ENCODE measurements at regions not wholly inside any gene's neighbourhood (a gene's known extent, or its start where the extent isn't known, plus 50 kb on each side); places are given as distances from the start of the nearest gene placed in this dataset.

DNA sequence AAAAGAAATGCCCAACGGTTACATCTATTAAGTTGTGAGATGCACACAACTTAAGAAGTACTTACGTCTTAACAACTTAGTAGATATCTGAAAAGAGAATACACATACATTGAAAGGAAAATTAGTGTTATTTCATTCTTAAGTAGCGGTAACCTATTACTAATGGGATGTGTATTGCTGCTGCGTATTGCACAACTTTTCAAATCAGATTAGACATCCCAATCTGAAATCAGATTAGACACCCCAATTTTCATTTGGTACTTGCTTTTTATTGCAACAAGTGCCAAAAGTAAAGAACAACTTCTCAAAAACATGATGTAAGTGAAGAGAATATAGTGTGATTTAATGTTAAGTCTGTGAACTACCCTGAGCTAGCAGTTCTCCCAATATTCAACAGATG lies 155.5 kb downstream of the DSC3 start:
- ATAC-seq (ENCODE audit: insufficient read depth, low read depth) (no peak), DNase-seq (no peak)
- no peak overlapping the region for H2AFZ ChIP-seq (ENCODE audit: low read depth, low read length)
- H3K27ac ChIP-seq (ENCODE audit: low read length): no peak overlapping the region
- no peak overlapping the region for H3K4me2 ChIP-seq (ENCODE audit: insufficient read depth, low read length)
- no peaks in the 10 kb centered on the region for H3K4me1 ChIP-seq (ENCODE audit: insufficient read depth, low read length)
- no peaks in the 10 kb centered on the region for H3K27me3 ChIP-seq (ENCODE audit: insufficient read depth, low read length, poor library complexity)
- H3K79me2 ChIP-seq (ENCODE audit: insufficient read depth, low read length): no peaks in the 10 kb centered on the region
- no peaks in the 10 kb centered on the region for H3K9me3 ChIP-seq (ENCODE audit: insufficient read depth, low read length, severe bottlenecking)
- H3K4me3 ChIP-seq (ENCODE audit: low read depth in 1 of 2, low read length in 2 of 2): no peak overlapping the region
- TF ChIP-seq, protein P1, sequence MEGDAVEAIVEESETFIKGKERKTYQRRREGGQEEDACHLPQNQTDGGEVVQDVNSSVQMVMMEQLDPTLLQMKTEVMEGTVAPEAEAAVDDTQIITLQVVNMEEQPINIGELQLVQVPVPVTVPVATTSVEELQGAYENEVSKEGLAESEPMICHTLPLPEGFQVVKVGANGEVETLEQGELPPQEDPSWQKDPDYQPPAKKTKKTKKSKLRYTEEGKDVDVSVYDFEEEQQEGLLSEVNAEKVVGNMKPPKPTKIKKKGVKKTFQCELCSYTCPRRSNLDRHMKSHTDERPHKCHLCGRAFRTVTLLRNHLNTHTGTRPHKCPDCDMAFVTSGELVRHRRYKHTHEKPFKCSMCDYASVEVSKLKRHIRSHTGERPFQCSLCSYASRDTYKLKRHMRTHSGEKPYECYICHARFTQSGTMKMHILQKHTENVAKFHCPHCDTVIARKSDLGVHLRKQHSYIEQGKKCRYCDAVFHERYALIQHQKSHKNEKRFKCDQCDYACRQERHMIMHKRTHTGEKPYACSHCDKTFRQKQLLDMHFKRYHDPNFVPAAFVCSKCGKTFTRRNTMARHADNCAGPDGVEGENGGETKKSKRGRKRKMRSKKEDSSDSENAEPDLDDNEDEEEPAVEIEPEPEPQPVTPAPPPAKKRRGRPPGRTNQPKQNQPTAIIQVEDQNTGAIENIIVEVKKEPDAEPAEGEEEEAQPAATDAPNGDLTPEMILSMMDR (IDR thresholded peaks at IDR 0.05; ENCODE audit: borderline replicate concordance, extremely low read depth, low read length, poor library complexity, severe bottlenecking): no peak
- no peak for TF ChIP-seq EZH2 (IDR thresholded peaks at IDR 0.05; ENCODE audit: borderline replicate concordance, low read depth, low read length, severe bottlenecking)
- no peaks in the 10 kb centered on the region for H4K20me1 ChIP-seq (ENCODE audit: insufficient read depth, low read length)
- no peaks in the 10 kb centered on the region for H3K36me3 ChIP-seq (ENCODE audit: insufficient read depth, low read length)
- H3K9ac ChIP-seq (ENCODE audit: low read depth, low read length): no peak overlapping the region

DNA sequence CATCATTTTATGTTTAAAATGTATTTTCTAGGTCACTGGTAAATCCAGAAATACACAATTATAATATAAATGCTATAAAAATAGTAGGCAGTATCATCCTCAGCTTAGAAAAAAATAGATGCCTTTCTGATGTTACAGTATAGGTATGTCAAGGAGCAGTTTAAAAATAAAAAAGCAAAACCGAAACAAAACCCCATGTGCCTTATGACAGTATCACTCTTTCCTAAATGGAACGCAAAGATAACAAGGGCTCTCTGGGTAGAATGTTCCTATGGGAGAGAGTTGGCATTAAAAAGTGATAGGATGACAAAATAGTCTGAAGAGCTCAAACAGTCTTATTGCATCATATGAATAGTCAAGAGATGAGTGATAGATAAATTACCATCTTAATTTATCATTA lies 172.1 kb downstream of the DSC3 start:
- no peak overlapping the region for H3K4me2 ChIP-seq (ENCODE audit: insufficient read depth, low read length)

DNA sequence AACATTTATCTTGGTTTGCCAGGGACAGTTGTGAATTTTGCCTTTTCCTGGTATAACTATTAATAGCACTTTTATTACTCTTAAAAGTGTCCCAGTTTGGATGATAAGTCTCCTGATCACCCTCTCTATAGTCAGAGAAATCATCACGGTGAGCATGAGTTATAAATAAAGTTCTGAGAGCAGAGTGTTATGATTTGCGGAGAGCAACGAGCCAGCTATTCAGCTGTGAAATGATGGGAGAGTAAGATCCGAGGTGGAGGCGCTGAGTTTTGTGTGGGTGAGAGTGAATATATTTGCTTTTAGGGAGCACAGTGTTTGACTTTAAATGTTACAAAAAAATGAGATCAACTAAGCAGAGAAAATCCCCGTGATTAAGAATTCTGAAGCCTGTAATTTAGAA lies 179.6 kb downstream of the DSC3 start:
- Histone ChIP-seq H3K4me1 (ENCODE audit: insufficient read depth, low read length) (no peaks in the 10 kb centered on the region), H3K79me2 (ENCODE audit: insufficient read depth, low read length) (no peaks in the 10 kb centered on the region), H4K20me1 (ENCODE audit: insufficient read depth, low read length) (no peaks in the 10 kb centered on the region), H3K27ac (ENCODE audit: low read length) (no peak overlapping the region), H2AFZ (ENCODE audit: low read depth, low read length) (no peak overlapping the region), H3K4me2 (ENCODE audit: insufficient read depth, low read length) (no peak overlapping the region), H3K4me3 (ENCODE audit: low read depth in 1 of 2, low read length in 2 of 2) (no peak overlapping the region), H3K27me3 (ENCODE audit: insufficient read depth, low read length, poor library complexity) (no peaks in the 10 kb centered on the region), H3K9me3 (ENCODE audit: insufficient read depth, low read length, severe bottlenecking) (no peaks in the 10 kb centered on the region), H3K36me3 (ENCODE audit: insufficient read depth, low read length) (no peaks in the 10 kb centered on the region), H3K9ac (ENCODE audit: low read depth, low read length) (no peak overlapping the region)
- TF ChIP-seq, protein P1 (IDR thresholded peaks at IDR 0.05; ENCODE audit: borderline replicate concordance, extremely low read depth, low read length, poor library complexity, severe bottlenecking): no peak
- TF ChIP-seq EZH2 (IDR thresholded peaks at IDR 0.05; ENCODE audit: borderline replicate concordance, low read depth, low read length, severe bottlenecking): no peak
- ATAC-seq (ENCODE audit: insufficient read depth, low read depth): no peak
- DNase-seq: no peak

More for the DNA sequence above, 172.1 kb downstream of the DSC3 start:
- Histone ChIP-seq H4K20me1 (ENCODE audit: insufficient read depth, low read length) (no peaks in the 10 kb centered on the region), H3K4me1 (ENCODE audit: insufficient read depth, low read length) (no peaks in the 10 kb centered on the region), H3K4me3 (ENCODE audit: low read depth in 1 of 2, low read length in 2 of 2) (no peak overlapping the region), H2AFZ (ENCODE audit: low read depth, low read length) (no peak overlapping the region), H3K9me3 (ENCODE audit: insufficient read depth, low read length, severe bottlenecking) (no peaks in the 10 kb centered on the region), H3K79me2 (ENCODE audit: insufficient read depth, low read length) (no peaks in the 10 kb centered on the region), H3K27me3 (ENCODE audit: insufficient read depth, low read length, poor library complexity) (no peaks in the 10 kb centered on the region), H3K36me3 (ENCODE audit: insufficient read depth, low read length) (no peaks in the 10 kb centered on the region), H3K9ac (ENCODE audit: low read depth, low read length) (no peak overlapping the region), H3K27ac (ENCODE audit: low read length) (no peak overlapping the region)
- no peak for ATAC-seq (ENCODE audit: insufficient read depth, low read depth)
- DNase-seq: no peak
- TF ChIP-seq, protein P1 (IDR thresholded peaks at IDR 0.05; ENCODE audit: borderline replicate concordance, extremely low read depth, low read length, poor library complexity, severe bottlenecking): no peak
- no peak for TF ChIP-seq EZH2 (IDR thresholded peaks at IDR 0.05; ENCODE audit: borderline replicate concordance, low read depth, low read length, severe bottlenecking)

DNA sequence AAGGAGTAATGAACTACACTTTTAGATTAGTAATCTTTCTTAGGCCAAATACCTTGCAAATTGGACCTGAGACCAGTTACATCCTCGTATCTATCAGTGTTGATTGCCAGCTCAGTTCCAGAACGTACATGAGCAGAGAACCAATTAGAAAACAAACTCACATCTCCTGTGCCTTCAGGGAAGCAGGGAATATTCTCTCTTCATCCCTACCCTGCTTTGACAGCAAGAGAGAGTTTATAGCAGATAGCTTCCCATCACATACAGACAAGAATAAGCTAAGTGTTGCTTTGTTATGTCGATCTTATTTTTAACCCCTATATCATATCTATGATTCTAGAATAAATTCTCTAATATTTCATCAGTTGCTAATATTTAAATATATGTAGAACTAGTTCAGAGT lies 181.8 kb downstream of the DSC3 start:
- no peak overlapping the region for H3K4me3 ChIP-seq (ENCODE audit: low read depth in 1 of 2, low read length in 2 of 2)
- no peaks in the 10 kb centered on the region for H3K79me2 ChIP-seq (ENCODE audit: insufficient read depth, low read length)
- H4K20me1 ChIP-seq (ENCODE audit: insufficient read depth, low read length): no peaks in the 10 kb centered on the region
- DNase-seq: no peak
- TF ChIP-seq, protein P1 (IDR thresholded peaks at IDR 0.05; ENCODE audit: borderline replicate concordance, extremely low read depth, low read length, poor library complexity, severe bottlenecking): no peak
- TF ChIP-seq EZH2 (IDR thresholded peaks at IDR 0.05; ENCODE audit: borderline replicate concordance, low read depth, low read length, severe bottlenecking): no peak
- no peak overlapping the region for H3K27ac ChIP-seq (ENCODE audit: low read length)
- H3K9ac ChIP-seq (ENCODE audit: low read depth, low read length): no peak overlapping the region
- H3K9me3 ChIP-seq (ENCODE audit: insufficient read depth, low read length, severe bottlenecking): no peaks in the 10 kb centered on the region
- H2AFZ ChIP-seq (ENCODE audit: low read depth, low read length): no peak overlapping the region
- no peaks in the 10 kb centered on the region for H3K27me3 ChIP-seq (ENCODE audit: insufficient read depth, low read length, poor library complexity)
- no peaks in the 10 kb centered on the region for H3K4me1 ChIP-seq (ENCODE audit: insufficient read depth, low read length)
- ATAC-seq (ENCODE audit: insufficient read depth, low read depth): no peak
- H3K36me3 ChIP-seq (ENCODE audit: insufficient read depth, low read length): no peaks in the 10 kb centered on the region
- H3K4me2 ChIP-seq (ENCODE audit: insufficient read depth, low read length): no peak overlapping the region
